Panc1 (cell line): ENCODE measurements at regions not wholly inside any gene's neighbourhood (a gene's known extent, or its start where the extent isn't known, plus 50 kb on each side); places are given as distances from the start of the nearest gene placed in this dataset.

Source experiments
- ATAC-seq: fragments of 200-7000 bp; cut with Tn5 transposase; 2 replicates; pipeline ENCODE4 v1.9.1; 2020; ENCODE audit warnings: mild to moderate bottlenecking, moderate library complexity
- BruUV-seq: library from RNA; stranded (reverse); fragments of 400-500 nt; replicated peaks from 2 replicates; lab custom pipeline; 2021; lab: Mats Ljungman, UMichigan
- CTCF ChIA-PET: fragments of 300-600 bp; sonication (Branson Sonifier 250); formaldehyde crosslinking; loops from one replicate; lab custom pipeline; 2022; ENCODE audit warnings: antibody characterized with exemption; lab: Charles Lee
- POLR2A ChIA-PET: fragments of 300-600 bp; sonication (Branson Sonifier 250); formaldehyde crosslinking; loops from one replicate; lab custom pipeline; 2022; ENCODE audit warnings: antibody characterized with exemption; lab: Charles Lee
- DNase-seq: peaks from one replicate; pipeline ENCODE4 v3.0.0-alpha.2; 2010; ENCODE audit warnings: low read depth, low spot score
- H3K27ac ChIP-seq: 2 replicates; pipeline ENCODE4 v1.5.1; 2011; ENCODE audit warnings: mild to moderate bottlenecking, low read length, inconsistent platforms
- H3K27me3 ChIP-seq: fragments of 200-500 bp; sonication (Bioruptor generic); 2 replicates; pipeline ENCODE4 v1.6.0; 2014; ENCODE audit warnings: low read length, inconsistent platforms; ENCODE audit not compliant: control insufficient read depth, insufficient read depth
- H3K36me3 ChIP-seq: fragments of 200-500 bp; sonication (Bioruptor generic); 2 replicates; pipeline ENCODE4 v1.5.1; 2014; ENCODE audit warnings: inconsistent platforms, mild to moderate bottlenecking, low read length, moderate library complexity; ENCODE audit not compliant: control insufficient read depth, insufficient read depth
- H3K4me1 ChIP-seq: 2 replicates; pipeline ENCODE4 v1.5.1; 2011; ENCODE audit warnings: inconsistent platforms, mild to moderate bottlenecking, low read length, moderate library complexity; ENCODE audit not compliant: control insufficient read depth, insufficient read depth
- H3K4me3 ChIP-seq, 2 experiments: 2 replicates each; pipeline ENCODE4 v1.5.1; 2011 to 2012; ENCODE audit warnings: low read depth in 2 of 2, low read length in 2 of 2, mild to moderate bottlenecking in 2 of 2, inconsistent platforms in 1 of 2, moderate library complexity in 1 of 2
- H3K9me3 ChIP-seq: fragments of 200-500 bp; sonication (Bioruptor generic); 2 replicates; pipeline ENCODE4 v1.5.1; 2014; ENCODE audit warnings: low read depth, mild to moderate bottlenecking, inconsistent platforms, low read length, moderate library complexity; ENCODE audit not compliant: control insufficient read depth, insufficient read depth
- POLR2AphosphoS5 ChIP-seq: IDR thresholded peaks from 2 replicates; pipeline ENCODE4 v1.6.1; 2012; ENCODE audit warnings: mild to moderate bottlenecking, low read depth, low read length, moderate library complexity
- SIN3A ChIP-seq: IDR thresholded peaks from 2 replicates; pipeline ENCODE4 v1.6.1; 2012; ENCODE audit warnings: low read depth, mild to moderate bottlenecking, low read length, moderate library complexity, borderline replicate concordance; ENCODE audit not compliant: insufficient read depth
- TCF7L2 ChIP-seq: IDR thresholded peaks from 2 replicates; pipeline ENCODE4 v1.6.1; 2011; ENCODE audit warnings: mild to moderate bottlenecking, low read depth, low read length, inconsistent platforms
- in situ Hi-C: cut with HindIII; loops from 2 replicates; pipeline ENCODE4 v1.10.0; 2016; ENCODE audit warnings: low sequenced_read_pairs, low pct_unique_long_range_greater_than_20kb
- intact Hi-C: fragments of 100-400 bp; cut with micrococcal nuclease; formaldehyde crosslinking; loops from one replicate; pipeline ENCODE4 v1.10.0; 2022; ENCODE audit not compliant: unreplicated experiment
- TF ChIP-seq, protein P1 (sequence below): fragments of 450-650 bp; IDR thresholded peaks from 2 replicates; pipeline ENCODE4 v1.5.1; 2017; ENCODE audit warnings: mild to moderate bottlenecking
- TF ChIP-seq, protein P2 (sequence below), 2 experiments: IDR thresholded peaks; 2 replicates each; pipeline ENCODE4 v1.6.1; 2011 to 2012; ENCODE audit warnings: low read depth in 2 of 2, control low read depth in 1 of 2, low read length in 1 of 2, mild to moderate bottlenecking in 1 of 2, moderate library complexity in 1 of 2; ENCODE audit not compliant: insufficient read depth in 1 of 2

DNA sequence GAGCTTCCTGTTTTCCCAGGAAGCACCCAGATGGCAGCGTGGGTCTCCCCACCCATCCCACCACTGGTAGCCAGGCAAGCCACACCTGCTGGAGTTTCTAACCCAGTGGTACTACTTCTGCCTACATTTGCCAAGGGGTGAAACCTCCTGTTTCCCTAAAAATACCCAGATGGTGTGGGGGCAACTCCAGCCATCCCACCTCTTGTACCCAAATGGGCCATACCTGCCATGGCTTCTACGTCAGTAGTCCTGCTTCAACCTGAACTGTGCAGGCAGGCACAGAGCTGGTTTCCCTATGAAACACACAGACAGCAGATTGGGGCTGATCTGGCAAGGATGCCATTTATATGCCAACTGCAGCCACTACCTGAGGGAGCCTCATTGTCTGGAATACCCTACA, 809.4 kb upstream of the MIR17HG start:
- ATAC-seq (no peak), DNase-seq (no peak)
- ChIA-PET CTCF (no interaction called here), POLR2A (no interaction called here)
- intact Hi-C loops, result no loop called here
- H3K36me3 ChIP-seq, result no peaks in the 10 kb centered on the region
- TF ChIP-seq, protein P1, sequence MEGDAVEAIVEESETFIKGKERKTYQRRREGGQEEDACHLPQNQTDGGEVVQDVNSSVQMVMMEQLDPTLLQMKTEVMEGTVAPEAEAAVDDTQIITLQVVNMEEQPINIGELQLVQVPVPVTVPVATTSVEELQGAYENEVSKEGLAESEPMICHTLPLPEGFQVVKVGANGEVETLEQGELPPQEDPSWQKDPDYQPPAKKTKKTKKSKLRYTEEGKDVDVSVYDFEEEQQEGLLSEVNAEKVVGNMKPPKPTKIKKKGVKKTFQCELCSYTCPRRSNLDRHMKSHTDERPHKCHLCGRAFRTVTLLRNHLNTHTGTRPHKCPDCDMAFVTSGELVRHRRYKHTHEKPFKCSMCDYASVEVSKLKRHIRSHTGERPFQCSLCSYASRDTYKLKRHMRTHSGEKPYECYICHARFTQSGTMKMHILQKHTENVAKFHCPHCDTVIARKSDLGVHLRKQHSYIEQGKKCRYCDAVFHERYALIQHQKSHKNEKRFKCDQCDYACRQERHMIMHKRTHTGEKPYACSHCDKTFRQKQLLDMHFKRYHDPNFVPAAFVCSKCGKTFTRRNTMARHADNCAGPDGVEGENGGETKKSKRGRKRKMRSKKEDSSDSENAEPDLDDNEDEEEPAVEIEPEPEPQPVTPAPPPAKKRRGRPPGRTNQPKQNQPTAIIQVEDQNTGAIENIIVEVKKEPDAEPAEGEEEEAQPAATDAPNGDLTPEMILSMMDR, result no peak
- no peak overlapping the region for H3K4me3 ChIP-seq
- no peak overlapping the region for H3K27ac ChIP-seq
- no TSS peak for BruUV-seq
- no peaks in the 10 kb centered on the region for H3K4me1 ChIP-seq
- no peaks in the 10 kb centered on the region for H3K27me3 ChIP-seq
- in situ Hi-C loops, result no loop called here
- no peaks in the 10 kb centered on the region for H3K9me3 ChIP-seq

DNA sequence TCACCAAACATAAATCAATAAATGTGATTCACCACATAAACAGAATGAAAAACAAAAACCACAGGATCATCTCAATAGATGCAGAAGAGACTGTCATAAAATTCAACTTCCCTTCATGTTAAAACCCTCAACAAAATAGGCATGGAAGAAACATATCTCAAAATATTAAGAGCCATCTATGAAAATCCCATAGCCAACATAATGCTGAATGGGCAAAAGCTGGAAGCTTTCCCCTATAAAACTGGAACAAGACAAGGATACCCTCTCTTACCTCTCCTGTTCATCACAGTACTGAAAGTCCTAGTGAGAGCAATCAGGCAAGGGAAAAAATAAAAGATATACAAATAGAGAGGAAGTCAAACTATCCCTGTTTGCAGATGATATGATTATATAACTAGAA, 806.1 kb upstream of the MIR17HG start:
- intact Hi-C loops, result no loop called here
- in situ Hi-C loops, result no loop called here
- BruUV-seq, result no TSS peak

More for the DNA sequence above, 806.1 kb upstream of the MIR17HG start:
- Histone ChIP-seq H3K27me3 (no peaks in the 10 kb centered on the region), H3K4me3 (no peak overlapping the region), H3K4me1 (no peaks in the 10 kb centered on the region), H3K9me3 (no peaks in the 10 kb centered on the region), H3K27ac (no peak overlapping the region), H3K36me3 (no peaks in the 10 kb centered on the region)
- CTCF ChIA-PET, result no interaction called here
- DNase-seq, result no peak
- TF ChIP-seq SIN3A (no peak), POLR2AphosphoS5 (no peak), TCF7L2 (no peak)
- TF ChIP-seq, protein P2, sequence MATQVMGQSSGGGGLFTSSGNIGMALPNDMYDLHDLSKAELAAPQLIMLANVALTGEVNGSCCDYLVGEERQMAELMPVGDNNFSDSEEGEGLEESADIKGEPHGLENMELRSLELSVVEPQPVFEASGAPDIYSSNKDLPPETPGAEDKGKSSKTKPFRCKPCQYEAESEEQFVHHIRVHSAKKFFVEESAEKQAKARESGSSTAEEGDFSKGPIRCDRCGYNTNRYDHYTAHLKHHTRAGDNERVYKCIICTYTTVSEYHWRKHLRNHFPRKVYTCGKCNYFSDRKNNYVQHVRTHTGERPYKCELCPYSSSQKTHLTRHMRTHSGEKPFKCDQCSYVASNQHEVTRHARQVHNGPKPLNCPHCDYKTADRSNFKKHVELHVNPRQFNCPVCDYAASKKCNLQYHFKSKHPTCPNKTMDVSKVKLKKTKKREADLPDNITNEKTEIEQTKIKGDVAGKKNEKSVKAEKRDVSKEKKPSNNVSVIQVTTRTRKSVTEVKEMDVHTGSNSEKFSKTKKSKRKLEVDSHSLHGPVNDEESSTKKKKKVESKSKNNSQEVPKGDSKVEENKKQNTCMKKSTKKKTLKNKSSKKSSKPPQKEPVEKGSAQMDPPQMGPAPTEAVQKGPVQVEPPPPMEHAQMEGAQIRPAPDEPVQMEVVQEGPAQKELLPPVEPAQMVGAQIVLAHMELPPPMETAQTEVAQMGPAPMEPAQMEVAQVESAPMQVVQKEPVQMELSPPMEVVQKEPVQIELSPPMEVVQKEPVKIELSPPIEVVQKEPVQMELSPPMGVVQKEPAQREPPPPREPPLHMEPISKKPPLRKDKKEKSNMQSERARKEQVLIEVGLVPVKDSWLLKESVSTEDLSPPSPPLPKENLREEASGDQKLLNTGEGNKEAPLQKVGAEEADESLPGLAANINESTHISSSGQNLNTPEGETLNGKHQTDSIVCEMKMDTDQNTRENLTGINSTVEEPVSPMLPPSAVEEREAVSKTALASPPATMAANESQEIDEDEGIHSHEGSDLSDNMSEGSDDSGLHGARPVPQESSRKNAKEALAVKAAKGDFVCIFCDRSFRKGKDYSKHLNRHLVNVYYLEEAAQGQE (IDR thresholded peaks at IDR 0.05; ENCODE audit: insufficient read depth in 1 of 2, low read depth in 2 of 2, low read length in 1 of 2), result no peak
- TF ChIP-seq, protein P1, result no peak
- POLR2A ChIA-PET, result no interaction called here
- ATAC-seq, result no peak
